Esophagus squamous epithelium (tissue), 4 donors: ENCODE measurements at regions not wholly inside any gene's neighbourhood (a gene's known extent, or its start where the extent isn't known, plus 50 kb on each side); places are given as distances from the start of the nearest gene placed in this dataset.

Source experiments
- POLR2A ChIP-seq, 4 donors: fragments of 450-650 bp; IDR thresholded peaks; one replicate each; pipeline ENCODE4 v1.6.1; 2017; ENCODE audit warnings: antibody characterized with exemption in 4 of 4, mild to moderate bottlenecking in 4 of 4, moderate library complexity in 3 of 4
- TF ChIP-seq, protein P1 (sequence below), 6 experiments: fragments of 450-650 bp in 4 of 6; fragments of 200-600 bp in 2 of 6; sonication (generic) in 2 of 6; IDR thresholded peaks; one replicate each; pipeline ENCODE4 v1.5.1; 2016 to 2019; ENCODE audit warnings: antibody characterized with exemption in 6 of 6, mild to moderate bottlenecking in 4 of 6, moderate library complexity in 4 of 6

DNA sequence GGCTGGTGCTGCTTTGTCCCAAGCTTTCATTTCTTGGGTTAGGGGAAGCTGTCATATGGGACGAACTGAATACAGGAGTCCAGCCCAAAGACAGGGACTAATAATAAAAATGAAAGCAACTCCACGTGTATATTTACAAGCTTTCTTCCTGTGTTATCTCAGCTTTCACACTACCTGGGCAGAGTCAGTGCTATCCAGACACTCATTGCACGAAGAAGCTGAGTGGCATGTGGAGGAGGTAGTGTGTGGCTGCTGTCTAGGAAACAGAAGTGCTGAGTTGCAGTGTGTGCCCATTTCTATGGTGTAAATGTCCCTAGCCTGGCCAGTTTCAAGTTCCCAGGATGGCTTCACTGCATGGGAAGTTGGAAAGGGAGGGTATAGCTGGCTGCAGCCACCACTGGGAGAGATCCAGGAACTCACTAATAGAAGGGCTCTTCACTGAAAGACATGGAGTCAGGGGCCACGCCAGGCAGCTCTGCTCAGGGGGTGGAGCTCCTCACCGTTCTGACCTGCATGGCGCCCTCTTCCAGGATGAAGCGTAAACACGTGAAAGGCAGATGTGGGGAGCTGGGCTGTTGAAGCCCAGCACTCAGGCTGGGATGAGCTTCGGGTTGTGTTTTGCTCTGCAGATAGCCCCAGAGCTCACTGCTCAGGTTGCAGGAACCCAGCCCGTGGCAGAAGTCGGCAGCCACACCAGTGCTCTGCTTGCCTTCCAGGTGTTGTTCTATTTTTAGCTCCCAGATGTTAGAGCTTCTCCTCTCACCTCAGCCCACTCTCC lies 116.9 kb downstream of the IRX2 start:
- no peak for TF ChIP-seq POLR2A (IDR thresholded peaks at IDR 0.05)
- TF ChIP-seq, protein P1, sequence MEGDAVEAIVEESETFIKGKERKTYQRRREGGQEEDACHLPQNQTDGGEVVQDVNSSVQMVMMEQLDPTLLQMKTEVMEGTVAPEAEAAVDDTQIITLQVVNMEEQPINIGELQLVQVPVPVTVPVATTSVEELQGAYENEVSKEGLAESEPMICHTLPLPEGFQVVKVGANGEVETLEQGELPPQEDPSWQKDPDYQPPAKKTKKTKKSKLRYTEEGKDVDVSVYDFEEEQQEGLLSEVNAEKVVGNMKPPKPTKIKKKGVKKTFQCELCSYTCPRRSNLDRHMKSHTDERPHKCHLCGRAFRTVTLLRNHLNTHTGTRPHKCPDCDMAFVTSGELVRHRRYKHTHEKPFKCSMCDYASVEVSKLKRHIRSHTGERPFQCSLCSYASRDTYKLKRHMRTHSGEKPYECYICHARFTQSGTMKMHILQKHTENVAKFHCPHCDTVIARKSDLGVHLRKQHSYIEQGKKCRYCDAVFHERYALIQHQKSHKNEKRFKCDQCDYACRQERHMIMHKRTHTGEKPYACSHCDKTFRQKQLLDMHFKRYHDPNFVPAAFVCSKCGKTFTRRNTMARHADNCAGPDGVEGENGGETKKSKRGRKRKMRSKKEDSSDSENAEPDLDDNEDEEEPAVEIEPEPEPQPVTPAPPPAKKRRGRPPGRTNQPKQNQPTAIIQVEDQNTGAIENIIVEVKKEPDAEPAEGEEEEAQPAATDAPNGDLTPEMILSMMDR (IDR thresholded peaks at IDR 0.05) = no peak
